A673 (cell line): ENCODE measurements at regions not wholly inside any gene's neighbourhood (a gene's known extent, or its start where the extent isn't known, plus 50 kb on each side); places are given as distances from the start of the nearest gene placed in this dataset.

Source experiments
- BruUV-seq: library from RNA; stranded (reverse); fragments of 400-500 nt; replicated peaks from 2 replicates; lab custom pipeline; 2021; lab: Mats Ljungman, UMichigan
- CTCF ChIA-PET: fragments of 300-600 bp; sonication (Branson Sonifier 250); formaldehyde crosslinking; loops from one replicate; lab custom pipeline; 2022; ENCODE audit warnings: antibody characterized with exemption; lab: Charles Lee
- POLR2A ChIA-PET: fragments of 300-600 bp; sonication (Branson Sonifier 250); formaldehyde crosslinking; loops from one replicate; lab custom pipeline; 2022; ENCODE audit warnings: antibody characterized with exemption; ENCODE audit not compliant: low non-redundant PET; lab: Charles Lee
- DNase-seq: peaks from one replicate; pipeline ENCODE4 v3.0.0-alpha.2; 2015; ENCODE audit warnings: low spot score
- H3K27ac ChIP-seq: fragments of 200-600 bp; sonication (generic); 2 replicates; pipeline ENCODE4 v1.5.1; 2016; ENCODE audit warnings: mixed run types, low read depth, mild to moderate bottlenecking, mixed read lengths, antibody characterized with exemption, low read length; ENCODE audit not compliant: poor library complexity, severe bottlenecking
- H3K27me3 ChIP-seq: fragments of 200-600 bp; sonication (generic); replicated peaks from 2 replicates; pipeline ENCODE4 v1.6.1; 2017; ENCODE audit warnings: mixed run types, low read depth, mild to moderate bottlenecking, mixed read lengths, antibody characterized with exemption, low read length; ENCODE audit not compliant: insufficient read depth, poor library complexity
- H3K36me3 ChIP-seq: fragments of 200-600 bp; sonication (generic); 2 replicates; pipeline ENCODE4 v1.6.1; 2016; ENCODE audit warnings: mixed run types, mild to moderate bottlenecking, mixed read lengths, antibody characterized with exemption, low read length; ENCODE audit not compliant: insufficient read depth, poor library complexity, severe bottlenecking
- H3K4me1 ChIP-seq: fragments of 200-600 bp; sonication (generic); 2 replicates; pipeline ENCODE4 v1.6.1; 2017; ENCODE audit warnings: mixed run types, mild to moderate bottlenecking, mixed read lengths, antibody characterized with exemption, low read length; ENCODE audit not compliant: insufficient read depth, poor library complexity, severe bottlenecking
- H3K4me3 ChIP-seq: fragments of 200-600 bp; sonication (generic); 2 replicates; pipeline ENCODE4 v1.5.1; 2016; ENCODE audit warnings: low read depth, mixed run types, mild to moderate bottlenecking, mixed read lengths, low read length; ENCODE audit not compliant: poor library complexity, severe bottlenecking
- H3K9me3 ChIP-seq: fragments of 200-600 bp; sonication (generic); 2 replicates; pipeline ENCODE4 v1.6.1; 2016; ENCODE audit warnings: mixed run types, low read depth, mild to moderate bottlenecking, mixed read lengths, antibody characterized with exemption, low read length; ENCODE audit not compliant: poor library complexity, severe bottlenecking
- CTCF ChIP-seq: fragments of 300-800, 200-600 bp; sonication (generic); conservative IDR thresholded peaks from 2 replicates; pipeline ENCODE4 v1.5.1; 2017; ENCODE audit warnings: low read depth, mild to moderate bottlenecking, antibody characterized with exemption, low read length, moderate library complexity, mixed read lengths
- EZH2 ChIP-seq: fragments of 200-600 bp; sonication (generic); IDR thresholded peaks from 2 replicates; pipeline ENCODE4 v1.6.1; 2017; ENCODE audit warnings: borderline replicate concordance, low read depth, mild to moderate bottlenecking, mixed read lengths, antibody characterized with exemption, low read length; ENCODE audit not compliant: poor library complexity, severe bottlenecking
- intact Hi-C: fragments of 100-400 bp; cut with micrococcal nuclease; formaldehyde crosslinking; loops from one replicate; pipeline ENCODE4 v1.10.0; 2022; ENCODE audit not compliant: unreplicated experiment

DNA sequence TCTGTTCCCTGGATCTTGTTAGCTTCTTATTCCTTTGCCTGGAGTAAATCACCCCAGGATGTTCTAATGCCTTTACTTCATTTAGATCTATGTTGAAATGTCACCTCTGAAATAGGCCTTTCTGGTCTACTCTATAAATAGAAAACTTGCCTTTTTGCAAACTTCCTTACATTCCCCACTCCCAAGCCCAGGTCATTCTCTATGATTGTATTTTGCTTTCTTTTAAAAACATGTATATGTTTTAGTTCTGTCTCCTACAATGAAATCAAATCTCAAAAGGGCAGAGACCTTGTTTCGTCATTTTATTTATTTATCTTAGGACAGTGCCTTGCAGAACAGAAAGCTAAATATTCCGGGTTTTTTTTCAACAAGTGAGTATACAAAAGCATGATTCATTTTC lies 1657.7 kb upstream of the C9orf72 start:
- H3K9me3 ChIP-seq = no peaks in the 10 kb centered on the region
- POLR2A ChIA-PET = no interaction called here
- intact Hi-C loops = no loop called here

GRCh38 chr9:29233193-29233592 lies 1659.9 kb upstream of the C9orf72 start:
- CTCF ChIA-PET = no interaction called here
- BruUV-seq = no TSS peak
- Histone ChIP-seq H3K4me3 (no peak overlapping the region), H3K27ac (no peak overlapping the region), H3K4me1 (no peaks in the 10 kb centered on the region), H3K27me3 (no peaks in the 10 kb centered on the region), H3K9me3 (no peaks in the 10 kb centered on the region), H3K36me3 (no peaks in the 10 kb centered on the region)
- POLR2A ChIA-PET = no interaction called here
- no peak for DNase-seq
- TF ChIP-seq CTCF (no peak), EZH2 (no peak)
- intact Hi-C loops = no loop called here

More for the DNA sequence above, 1657.7 kb upstream of the C9orf72 start:
- Histone ChIP-seq H3K36me3 (no peaks in the 10 kb centered on the region), H3K4me1 (no peaks in the 10 kb centered on the region), H3K4me3 (no peak overlapping the region), H3K27ac (no peak overlapping the region), H3K27me3 (no peaks in the 10 kb centered on the region)
- TF ChIP-seq EZH2 (no peak), CTCF (no peak)
- BruUV-seq = no TSS peak
- CTCF ChIA-PET = no interaction called here
- no peak for DNase-seq

DNA sequence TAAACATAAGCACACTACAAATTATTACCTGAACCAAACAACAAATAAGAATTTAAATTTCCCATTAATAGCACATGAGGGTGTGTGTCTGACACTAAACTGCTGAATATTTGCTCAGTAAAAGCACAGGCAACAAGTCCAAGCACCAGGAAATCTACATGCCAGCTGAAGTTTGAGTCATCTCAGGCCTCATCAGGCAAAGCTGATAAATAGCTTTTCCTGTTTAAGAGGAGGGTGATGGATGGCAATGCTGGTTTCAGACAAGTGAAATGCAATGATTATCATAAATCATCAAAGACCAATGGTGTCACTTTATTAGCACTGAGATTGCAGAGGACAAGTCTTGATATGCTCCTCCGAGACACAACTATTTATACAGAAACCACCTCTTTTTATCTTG lies 1668.0 kb upstream of the C9orf72 start:
- no peaks in the 10 kb centered on the region for H3K27me3 ChIP-seq
- H3K9me3 ChIP-seq = no peaks in the 10 kb centered on the region
- ChIA-PET CTCF (no interaction called here), POLR2A (interaction anchor here (0.5 kb wide), 1 partner anchor 27 kb away, joined by 3 read pairs; no protein-coding TSS in a partner anchor)
- TF ChIP-seq CTCF (no peak), EZH2 (no peak)
- BruUV-seq = no TSS peak
- peak; percentile 91 for DNase-seq
- peaks cover 40% of the 10 kb centered on the region for H3K4me1 ChIP-seq
- no peak overlapping the region for H3K4me3 ChIP-seq
- H3K36me3 ChIP-seq = no peaks in the 10 kb centered on the region
- intact Hi-C loops = no loop called here
- peak overlapping the region; percentile 11 for H3K27ac ChIP-seq
